H9 (cell line): ENCODE measurements at regions not wholly inside any gene's neighbourhood (a gene's known extent, or its start where the extent isn't known, plus 50 kb on each side); places are given as distances from the start of the nearest gene placed in this dataset.

Experiments
- DNase-seq: peaks from one replicate; pipeline ENCODE4 v3.0.0-alpha.2; 2017
- H2AFZ ChIP-seq: one replicate; pipeline ENCODE4 v1.6.1; 2013; ENCODE audit warnings: mild to moderate bottlenecking, low read length, control low read depth, moderate library complexity
- H2AK5ac ChIP-seq: 2 replicates; pipeline ENCODE4 v1.6.1; 2013; ENCODE audit warnings: low read length, control low read depth, mixed read lengths; ENCODE audit not compliant: insufficient read length
- H2BK120ac ChIP-seq: one replicate; pipeline ENCODE4 v1.6.1; 2013; ENCODE audit warnings: low read depth, mild to moderate bottlenecking, low read length, control low read depth, inconsistent platforms; ENCODE audit not compliant: poor library complexity, severe bottlenecking
- H2BK12ac ChIP-seq: 2 replicates; pipeline ENCODE4 v1.6.1; 2013; ENCODE audit warnings: low read length, control low read depth, mixed read lengths, low read depth; ENCODE audit not compliant: insufficient read length
- H2BK15ac ChIP-seq: 2 replicates; pipeline ENCODE4 v1.6.1; 2013; ENCODE audit warnings: low read depth, low read length, control low read depth
- H2BK20ac ChIP-seq: one replicate; pipeline ENCODE4 v1.6.1; 2013; ENCODE audit warnings: low read depth, mild to moderate bottlenecking, low read length, control low read depth, inconsistent platforms; ENCODE audit not compliant: poor library complexity, severe bottlenecking
- H2BK5ac ChIP-seq: 2 replicates; pipeline ENCODE4 v1.6.1; 2013; ENCODE audit warnings: low read length, control low read depth, mixed read lengths; ENCODE audit not compliant: insufficient read length
- H3K14ac ChIP-seq: 2 replicates; pipeline ENCODE4 v1.6.1; 2013; ENCODE audit warnings: low read length, control low read depth; ENCODE audit not compliant: insufficient read depth
- H3K18ac ChIP-seq: 2 replicates; pipeline ENCODE4 v1.6.1; 2013; ENCODE audit warnings: low read depth, mild to moderate bottlenecking, mixed read lengths, low read length, control low read depth; ENCODE audit not compliant: insufficient read length
- H3K23ac ChIP-seq: 2 replicates; pipeline ENCODE4 v1.6.1; 2013; ENCODE audit warnings: low read length, control low read depth, mixed read lengths, low read depth; ENCODE audit not compliant: insufficient read length
- H3K23me2 ChIP-seq: 2 replicates; pipeline ENCODE4 v1.6.1; 2013; ENCODE audit warnings: low read depth, mild to moderate bottlenecking, mixed read lengths, low read length, control low read depth; ENCODE audit not compliant: insufficient read length, poor library complexity, severe bottlenecking
- H3K27ac ChIP-seq: 2 replicates; pipeline ENCODE4 v1.5.1; 2013; ENCODE audit warnings: low read length, control low read depth, mixed read lengths, low read depth; ENCODE audit not compliant: insufficient read length
- H3K27me3 ChIP-seq: 2 replicates; pipeline ENCODE4 v1.6.1; 2013; ENCODE audit warnings: low read length, control low read depth, inconsistent platforms; ENCODE audit not compliant: insufficient read depth
- H3K4ac ChIP-seq: 2 replicates; pipeline ENCODE4 v1.6.1; 2013; ENCODE audit warnings: low read depth, mild to moderate bottlenecking, control low read depth, inconsistent platforms, low read length, moderate library complexity
- H3K4me1 ChIP-seq: 2 replicates; pipeline ENCODE4 v1.6.1; 2013; ENCODE audit warnings: low read length, control low read depth, inconsistent platforms; ENCODE audit not compliant: insufficient read depth
- H3K4me2 ChIP-seq: 2 replicates; pipeline ENCODE4 v1.6.1; 2013; ENCODE audit warnings: low read length, control low read depth, mixed read lengths; ENCODE audit not compliant: insufficient read length, insufficient read depth
- H3K56ac ChIP-seq: 2 replicates; pipeline ENCODE4 v1.6.1; 2013; ENCODE audit warnings: low read depth, mild to moderate bottlenecking, mixed read lengths, low read length, control low read depth; ENCODE audit not compliant: insufficient read length
- H3K79me1 ChIP-seq: 2 replicates; pipeline ENCODE4 v1.6.1; 2013; ENCODE audit warnings: low read depth, mild to moderate bottlenecking, moderate library complexity, low read length, control low read depth, inconsistent platforms; ENCODE audit not compliant: insufficient read depth, poor library complexity, severe bottlenecking
- H3K79me2 ChIP-seq: 2 replicates; pipeline ENCODE4 v1.6.1; 2013; ENCODE audit warnings: low read length, control low read depth, inconsistent platforms; ENCODE audit not compliant: insufficient read depth
- H3K9ac ChIP-seq: 2 replicates; pipeline ENCODE4 v1.6.1; 2013; ENCODE audit warnings: low read length, control low read depth, mixed read lengths; ENCODE audit not compliant: insufficient read length; ENCODE audit errors: extremely low read depth
- H3K9me3 ChIP-seq: one replicate; pipeline ENCODE4 v1.6.1; 2013; ENCODE audit warnings: low read depth, low read length, inconsistent platforms; ENCODE audit not compliant: control insufficient read depth
- H3T11ph ChIP-seq: one replicate; pipeline ENCODE4 v1.6.1; 2013; ENCODE audit warnings: mild to moderate bottlenecking, low read length, control low read depth, inconsistent platforms
- H4K20me1 ChIP-seq: one replicate; pipeline ENCODE4 v1.6.1; 2013; ENCODE audit not compliant: control insufficient read depth, insufficient read length, insufficient read depth
- H4K5ac ChIP-seq: 2 replicates; pipeline ENCODE4 v1.6.1; 2013; ENCODE audit warnings: low read depth, mild to moderate bottlenecking, mixed read lengths, low read length, control low read depth; ENCODE audit not compliant: insufficient read length
- H4K8ac ChIP-seq: replicated peaks from 2 replicates; pipeline ENCODE4 v1.6.1; 2013; ENCODE audit warnings: low read length, control low read depth, mixed read lengths, low read depth; ENCODE audit not compliant: insufficient read length
- H4K91ac ChIP-seq: 2 replicates; pipeline ENCODE4 v1.6.1; 2013; ENCODE audit warnings: low read depth, mild to moderate bottlenecking, moderate library complexity, mixed read lengths, low read length, control low read depth; ENCODE audit not compliant: insufficient read length
- H3K27ac Mint-ChIP-seq, 3 experiments: 2 replicates in 2 of 3; 3 replicates in 1 of 3; pipeline ENCODE4 v1.8.0; 2020 to 2021; ENCODE audit warnings: mixed read lengths in 3 of 3, mild to moderate bottlenecking in 1 of 3, moderate library complexity in 1 of 3
- H3K27me3 Mint-ChIP-seq: 2 replicates; pipeline ENCODE4 v1.8.0; 2021; ENCODE audit warnings: low read depth, mild to moderate bottlenecking, moderate library complexity, mixed read lengths
- H3K36me3 Mint-ChIP-seq, 3 experiments: 2 replicates in 2 of 3; 3 replicates in 1 of 3; pipeline ENCODE4 v1.8.0; 2020 to 2021; ENCODE audit warnings: low read depth in 3 of 3, mixed read lengths in 3 of 3; ENCODE audit not compliant: insufficient read depth in 1 of 3
- H3K4me1 Mint-ChIP-seq, 2 experiments: 2 replicates each; pipeline ENCODE4 v1.8.0; 2020; ENCODE audit warnings: mixed read lengths in 2 of 2
- H3K4me3 Mint-ChIP-seq, 2 experiments: 2 replicates in 1 of 2; 3 replicates in 1 of 2; pipeline ENCODE4 v1.8.0; 2020 to 2021; ENCODE audit warnings: mild to moderate bottlenecking in 2 of 2, mixed read lengths in 2 of 2, moderate library complexity in 1 of 2
- H3K9me3 Mint-ChIP-seq, 2 experiments: 2 replicates in 1 of 2; 3 replicates in 1 of 2; pipeline ENCODE4 v1.8.0; 2020; ENCODE audit warnings: mild to moderate bottlenecking in 2 of 2, mixed read lengths in 2 of 2, moderate library complexity in 1 of 2
- WGBS: extraction: QIAGEN DNeasy Blood & Tissue Kit; methylation state at CpG from one replicate; pipeline ENCODE4 v1.1.7; 2013; ENCODE audit warnings: missing lambda C conversion rate, low lambda C conversion rate, mixed read lengths; ENCODE audit not compliant: insufficient read length; ENCODE audit errors: extremely low coverage; 5-methylcytosine and 5-hydroxymethylcytosine counted together
- TF ChIP-seq, protein P1 (sequence below): fragments of 200-600 bp; sonication (generic); conservative IDR thresholded peaks from 3 replicates; pipeline ENCODE4 v1.8.0; 2021; ENCODE audit warnings: antibody characterized with exemption, mild to moderate bottlenecking

DNA sequence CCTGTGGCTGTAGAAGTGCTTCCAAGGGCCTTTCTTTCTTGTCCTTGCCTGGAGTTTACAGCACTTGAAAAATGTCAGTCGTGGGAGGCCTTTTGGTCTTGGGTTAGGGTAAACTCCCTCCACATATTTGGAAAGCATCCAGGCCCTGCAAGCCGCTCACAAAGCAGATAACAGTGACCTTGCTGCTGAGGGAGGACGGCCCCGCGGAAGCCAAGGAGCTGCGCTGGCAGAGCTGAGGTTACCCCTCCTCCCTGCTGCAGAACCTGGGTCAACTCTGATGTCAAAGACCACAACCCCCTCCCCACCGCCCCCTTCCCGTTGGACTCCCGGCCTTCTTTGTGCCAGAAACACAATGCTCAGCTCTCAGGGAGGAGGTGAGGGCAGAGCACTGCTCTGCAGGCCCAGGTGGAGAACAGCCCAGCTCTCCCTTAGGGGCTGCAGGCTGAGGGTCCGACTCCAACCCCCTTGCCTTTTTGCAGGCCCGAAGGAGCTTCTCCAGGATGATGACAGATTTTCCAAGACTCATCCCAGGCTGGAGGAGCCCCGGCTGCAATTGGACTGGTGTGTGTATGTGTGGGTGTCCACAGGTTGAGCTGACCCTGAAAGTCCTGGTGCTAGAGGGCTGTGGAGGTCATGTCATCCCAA lies 957.6 kb upstream of the ZNF722 start:
- H3K14ac ChIP-seq: no peak overlapping the region

More for the DNA sequence above, 957.6 kb upstream of the ZNF722 start:
- no peak overlapping the region for H2BK20ac ChIP-seq
- TF ChIP-seq, protein P1, sequence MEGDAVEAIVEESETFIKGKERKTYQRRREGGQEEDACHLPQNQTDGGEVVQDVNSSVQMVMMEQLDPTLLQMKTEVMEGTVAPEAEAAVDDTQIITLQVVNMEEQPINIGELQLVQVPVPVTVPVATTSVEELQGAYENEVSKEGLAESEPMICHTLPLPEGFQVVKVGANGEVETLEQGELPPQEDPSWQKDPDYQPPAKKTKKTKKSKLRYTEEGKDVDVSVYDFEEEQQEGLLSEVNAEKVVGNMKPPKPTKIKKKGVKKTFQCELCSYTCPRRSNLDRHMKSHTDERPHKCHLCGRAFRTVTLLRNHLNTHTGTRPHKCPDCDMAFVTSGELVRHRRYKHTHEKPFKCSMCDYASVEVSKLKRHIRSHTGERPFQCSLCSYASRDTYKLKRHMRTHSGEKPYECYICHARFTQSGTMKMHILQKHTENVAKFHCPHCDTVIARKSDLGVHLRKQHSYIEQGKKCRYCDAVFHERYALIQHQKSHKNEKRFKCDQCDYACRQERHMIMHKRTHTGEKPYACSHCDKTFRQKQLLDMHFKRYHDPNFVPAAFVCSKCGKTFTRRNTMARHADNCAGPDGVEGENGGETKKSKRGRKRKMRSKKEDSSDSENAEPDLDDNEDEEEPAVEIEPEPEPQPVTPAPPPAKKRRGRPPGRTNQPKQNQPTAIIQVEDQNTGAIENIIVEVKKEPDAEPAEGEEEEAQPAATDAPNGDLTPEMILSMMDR: no peak
- no peak overlapping the region for H4K91ac ChIP-seq
- no peaks in the 10 kb centered on the region for H3K79me1 ChIP-seq
- H4K8ac ChIP-seq: no peak overlapping the region
- H3K27me3 ChIP-seq: no peaks in the 10 kb centered on the region
- H3K4me1 ChIP-seq: no peaks in the 10 kb centered on the region
- Mint-ChIP-seq H3K36me3 (peaks cover 26 to 63% (median 52%) of the 10 kb centered on the region in 3 experiments), H3K4me1 (no peaks in the 10 kb centered on the region), H3K27me3 (peaks cover 4% of the 10 kb centered on the region), H3K4me3 (no peak overlapping the region), H3K9me3 (peaks cover 77 to 78% of the 10 kb centered on the region in 2 experiments), H3K27ac (no peak overlapping the region)
- H4K20me1 ChIP-seq: no peaks in the 10 kb centered on the region
- H3K18ac ChIP-seq: no peak overlapping the region
- no peak overlapping the region; the same call in 1 of the 2 replicates for H2BK15ac ChIP-seq
- WGBS: no CpG with 5 or more reads among the region's 12 CpGs
- H3K27ac ChIP-seq: no peak overlapping the region
- H2AFZ ChIP-seq: no peak overlapping the region
- H2BK12ac ChIP-seq: no peak overlapping the region
- no peak overlapping the region for H4K5ac ChIP-seq
- H3K23ac ChIP-seq: no peak overlapping the region
- no peak overlapping the region for H2BK5ac ChIP-seq
- no peak overlapping the region for H3K4ac ChIP-seq
- H3K9ac ChIP-seq: no peak overlapping the region
- H2AK5ac ChIP-seq: no peak overlapping the region
- H3K56ac ChIP-seq: no peak overlapping the region
- no peak overlapping the region for H3T11ph ChIP-seq
- no peak overlapping the region for H3K4me2 ChIP-seq
- no peaks in the 10 kb centered on the region for H3K23me2 ChIP-seq
- no peaks in the 10 kb centered on the region for H3K79me2 ChIP-seq
- H3K9me3 ChIP-seq: peaks cover 98% of the 10 kb centered on the region
- no peak overlapping the region for H2BK120ac ChIP-seq
- no peak for DNase-seq
